K562 (cell line): ENCODE measurements at regions not wholly inside any gene's neighbourhood (a gene's known extent, or its start where the extent isn't known, plus 50 kb on each side); places are given as distances from the start of the nearest gene placed in this dataset.

Experiments used
- ARNT ChIP-seq, 2 experiments: fragments of 450-650 bp; IDR thresholded peaks; 2 replicates each; pipeline ENCODE4 v1.6.1; 2016; ENCODE audit warnings: mild to moderate bottlenecking in 1 of 2
- ATF4 ChIP-seq: fragments of 450-650 bp; formaldehyde crosslinking; IDR thresholded peaks from 2 replicates; pipeline ENCODE4 v1.4.0; 2022; ENCODE audit warnings: mild to moderate bottlenecking, moderate library complexity
- BHLHE40 ChIP-seq: IDR thresholded peaks from 2 replicates; pipeline ENCODE4 v1.6.1; 2011; ENCODE audit warnings: low read length, improper control_type of control experiment
- GTF2A2 ChIP-seq: IDR thresholded peaks from 2 replicates; pipeline ENCODE4 v1.6.1; 2016; ENCODE audit warnings: mild to moderate bottlenecking, missing genetic modification characterization, missing compliant biosample characterization
- RBM34 ChIP-seq: fragments of 200-400 bp; formaldehyde crosslinking; IDR thresholded peaks from 2 replicates; pipeline ENCODE4 v1.6.1; 2018; ENCODE audit warnings: low read length, borderline replicate concordance; ENCODE audit not compliant: insufficient read depth
- RUNX1 ChIP-seq: sonication (generic); IDR thresholded peaks from 2 replicates; pipeline ENCODE4 v1.6.1; 2016; ENCODE audit warnings: antibody characterized with exemption, low read depth
- ZBTB11 ChIP-seq, 3 experiments: fragments of 200-800 bp in 1 of 3; fragments of 250-450 bp in 1 of 3; fragments of 450-650 bp in 1 of 3; sonication (Bioruptor Pico) in 1 of 3; sonication (Bioruptor generic) in 1 of 3; formaldehyde crosslinking in 1 of 3; IDR thresholded peaks; 2 replicates each; pipeline versions ENCODE4 v1.6.1 to v1.8.0; 2016 to 2022; ENCODE audit warnings: mild to moderate bottlenecking in 2 of 3, missing genetic modification characterization in 2 of 3, missing compliant biosample characterization in 1 of 3, moderate library complexity in 1 of 3
- ZBTB49 ChIP-seq: sonication (generic); formaldehyde crosslinking; IDR thresholded peaks from 2 replicates; pipeline ENCODE4 v1.8.0; 2022; ENCODE audit warnings: missing genetic modification reagents, mild to moderate bottlenecking, borderline replicate concordance
- ZNF140 ChIP-seq: fragments of 250-450 bp; sonication (Bioruptor Pico); IDR thresholded peaks from 2 replicates; pipeline ENCODE4 v1.8.0; 2021; ENCODE audit warnings: moderate library complexity, mild to moderate bottlenecking, inconsistent platforms
- ZNF830 ChIP-seq: fragments of 250-450 bp; sonication (Bioruptor Pico); IDR thresholded peaks from 2 replicates; pipeline ENCODE4 v1.5.0; 2021; ENCODE audit warnings: mild to moderate bottlenecking
- TF ChIP-seq, protein P1 (sequence below): fragments of 450-650 bp; IDR thresholded peaks from 2 replicates; pipeline ENCODE4 v1.6.1; 2018; ENCODE audit warnings: mild to moderate bottlenecking, low read depth; ENCODE audit not compliant: partially characterized antibody

GRCh38 chr2:217247476-217247875 lies 387.6 kb upstream of the TNP1 start (continued):
- TF ChIP-seq ZNF830 (CRISPR knock-in tag), result no peak
- TF ChIP-seq ZNF140 (CRISPR knock-in tag), result no peak
- TF ChIP-seq RUNX1, result no peak
- TF ChIP-seq GTF2A2 (tag), result no peak
- TF ChIP-seq ZBTB49 (CRISPR knock-in tag), result no peak
- TF ChIP-seq ZBTB11 (CRISPR knock-in tag; IDR thresholded peaks at IDR 0.05), result peak in 1 of 3 experiments; percentile 28; a peak in 1 of 6 replicates
- TF ChIP-seq, protein P1, sequence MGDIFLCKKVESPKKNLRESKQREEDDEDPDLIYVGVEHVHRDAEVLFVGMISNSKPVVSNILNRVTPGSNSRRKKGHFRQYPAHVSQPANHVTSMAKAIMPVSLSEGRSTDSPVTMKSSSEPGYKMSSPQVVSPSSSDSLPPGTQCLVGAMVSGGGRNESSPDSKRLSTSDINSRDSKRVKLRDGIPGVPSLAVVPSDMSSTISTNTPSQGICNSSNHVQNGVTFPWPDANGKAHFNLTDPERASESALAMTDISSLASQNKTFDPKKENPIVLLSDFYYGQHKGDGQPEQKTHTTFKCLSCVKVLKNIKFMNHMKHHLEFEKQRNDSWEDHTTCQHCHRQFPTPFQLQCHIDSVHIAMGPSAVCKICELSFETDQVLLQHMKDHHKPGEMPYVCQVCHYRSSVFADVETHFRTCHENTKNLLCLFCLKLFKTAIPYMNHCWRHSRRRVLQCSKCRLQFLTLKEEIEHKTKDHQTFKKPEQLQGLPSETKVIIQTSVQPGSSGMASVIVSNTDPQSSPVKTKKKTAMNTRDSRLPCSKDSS, result no peak
- no peak for TF ChIP-seq BHLHE40
- no peak for TF ChIP-seq ATF4 (CRISPR knock-in tag)
- no peak for TF ChIP-seq ARNT (IDR thresholded peaks at IDR 0.05)
- TF ChIP-seq RBM34, result no peak
